ENCODE measurements at regions not wholly inside any gene's neighbourhood (a gene's known extent, or its start where the extent isn't known, plus 50 kb on each side); places are given as distances from the start of the nearest gene placed in this dataset.
A peak's percentile ranks its signal among the peaks of the same experiment; 100 is the strongest.

- intact Hi-C loops (cut with micrococcal nuclease) = loop anchor here (1.0 to 5.0 kb wide), 2 partner anchors 107 to 496 kb away; no protein-coding TSS in a partner anchor
- peak; percentile 90 for TF ChIP-seq CTCF (IDR thresholded peaks at IDR 0.05)
- no peaks in the 10 kb centered on the region for H3K36me3 Mint-ChIP-seq (ENCODE audit: low read depth)
- H3K4me1 Mint-ChIP-seq (ENCODE audit: low read depth) = peaks cover 2% of the 10 kb centered on the region
- peaks cover 9% of the 10 kb centered on the region for H3K27me3 Mint-ChIP-seq
- CTCF ChIA-PET = interaction anchor here (0.6 to 2.5 kb wide), 17 partner anchors 8 to 525 kb away, joined by 3 to 20 read pairs (median 4); no protein-coding TSS in a partner anchor
- POLR2A ChIA-PET = no interaction called here
- H3K9me3 Mint-ChIP-seq = no peaks in the 10 kb centered on the region
- DNase-seq (peak; percentile 49), ATAC-seq (peak; percentile 51)
- H3K27ac Mint-ChIP-seq = no peak overlapping the region
- no peak overlapping the region for H3K4me3 Mint-ChIP-seq
These were observed 71.7 kb upstream of the WWC1 start for GRCh38 chr5:168219515-168220410.

GRCh38 chr5:168224085-168224484, 67.4 kb upstream of the WWC1 start:
- POLR2A ChIA-PET = no interaction called here
- ATAC-seq (no peak), DNase-seq (no peak)
- no peak overlapping the region for H3K27ac Mint-ChIP-seq
- intact Hi-C loops (cut with micrococcal nuclease) = no loop called here
- no peak overlapping the region for H3K4me3 Mint-ChIP-seq
- H3K4me1 Mint-ChIP-seq (ENCODE audit: low read depth) = peaks cover 9% of the 10 kb centered on the region
- CTCF ChIA-PET = no interaction called here
- H3K9me3 Mint-ChIP-seq = peaks cover 2% of the 10 kb centered on the region
- peaks cover 8% of the 10 kb centered on the region for H3K27me3 Mint-ChIP-seq
- H3K36me3 Mint-ChIP-seq (ENCODE audit: low read depth) = no peaks in the 10 kb centered on the region
- no peak for TF ChIP-seq CTCF (IDR thresholded peaks at IDR 0.05)

GRCh38 chr5:168226012-168226411, 65.4 kb upstream of the WWC1 start:
- TF ChIP-seq CTCF (IDR thresholded peaks at IDR 0.05) = no peak
- peaks cover 2% of the 10 kb centered on the region for H3K9me3 Mint-ChIP-seq
- H3K27me3 Mint-ChIP-seq = peaks cover 7% of the 10 kb centered on the region
- H3K4me3 Mint-ChIP-seq = no peak overlapping the region
- no peaks in the 10 kb centered on the region for H3K36me3 Mint-ChIP-seq (ENCODE audit: low read depth)
- H3K27ac Mint-ChIP-seq = no peak overlapping the region
- intact Hi-C loops (cut with micrococcal nuclease) = no loop called here
- H3K4me1 Mint-ChIP-seq (ENCODE audit: low read depth) = peaks cover 7% of the 10 kb centered on the region
- no peak for DNase-seq
- CTCF ChIA-PET = no interaction called here
- no peak for ATAC-seq
- POLR2A ChIA-PET = no interaction called here

DNA sequence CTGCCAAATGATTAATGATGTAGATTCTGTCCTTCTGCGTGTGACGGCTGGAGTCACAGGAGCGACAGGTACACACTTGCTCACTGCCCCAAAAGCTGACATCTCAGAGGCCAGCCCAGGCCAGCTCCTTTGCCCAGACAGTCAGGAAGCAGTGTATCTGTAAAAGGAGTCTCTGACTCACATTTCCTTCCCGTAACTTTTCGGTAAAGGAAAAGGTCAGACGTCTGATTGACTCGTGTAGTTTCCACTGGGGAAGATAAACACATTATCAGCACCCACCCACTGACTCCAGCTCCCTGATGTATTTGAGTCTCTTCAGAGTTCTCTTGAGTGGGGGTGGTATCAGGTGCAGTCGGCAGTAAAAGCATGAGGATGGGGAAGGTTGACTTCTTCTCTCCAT, 64.4 kb upstream of the WWC1 start:
- CTCF ChIA-PET = no interaction called here
- H3K9me3 Mint-ChIP-seq = peaks cover 2% of the 10 kb centered on the region
- no peaks in the 10 kb centered on the region for H3K36me3 Mint-ChIP-seq (ENCODE audit: low read depth)
- peaks cover 6% of the 10 kb centered on the region for H3K27me3 Mint-ChIP-seq
- DNase-seq (peak; percentile 8), ATAC-seq (peak; percentile 51)
- POLR2A ChIA-PET = no interaction called here
- no peak overlapping the region for H3K27ac Mint-ChIP-seq
- peaks cover 7% of the 10 kb centered on the region for H3K4me1 Mint-ChIP-seq (ENCODE audit: low read depth)
- no peak for TF ChIP-seq CTCF (IDR thresholded peaks at IDR 0.05)
- intact Hi-C loops (cut with micrococcal nuclease) = no loop called here
- no peak overlapping the region for H3K4me3 Mint-ChIP-seq

GRCh38 chr5:168227973-168228615, 63.4 kb upstream of the WWC1 start:
- ChIA-PET CTCF (interaction anchor here (1.2 kb wide), 1 partner anchor 9 kb away, joined by 4 read pairs; no protein-coding TSS in a partner anchor), POLR2A (no interaction called here)
- no peak overlapping the region for H3K27ac Mint-ChIP-seq
- no peak overlapping the region for H3K4me3 Mint-ChIP-seq
- H3K4me1 Mint-ChIP-seq (ENCODE audit: low read depth) = peaks cover 7% of the 10 kb centered on the region
- intact Hi-C loops (cut with micrococcal nuclease) = no loop called here
- peaks cover 5% of the 10 kb centered on the region for H3K27me3 Mint-ChIP-seq
- DNase-seq (peak; percentile 20), ATAC-seq (peak; percentile 81)
- H3K9me3 Mint-ChIP-seq = peaks cover 2% of the 10 kb centered on the region
- H3K36me3 Mint-ChIP-seq (ENCODE audit: low read depth) = no peaks in the 10 kb centered on the region
- no peak for TF ChIP-seq CTCF (IDR thresholded peaks at IDR 0.05)

Data from activated CD8-positive, alpha-beta T cell treated with anti-CD3 and anti-CD28 coated beads for 36 hours (primary cell).